SK-N-DZ (cell line): ENCODE measurements at regions not wholly inside any gene's neighbourhood (a gene's known extent, or its start where the extent isn't known, plus 50 kb on each side); places are given as distances from the start of the nearest gene placed in this dataset.
"Not testable (repeated sequence)": the region's sequence is repeated elsewhere in the genome, so short reads cannot be mapped to it uniquely, and the experiment has no call there.

Experiments used
- DNase-seq: peaks from one replicate; pipeline ENCODE4 v3.0.0-alpha.2; 2015; ENCODE audit warnings: low spot score

- DNase-seq: no peak
Observed at GRCh38 chr9:74331607-74332006, 165.5 kb upstream of the RORB start.

GRCh38 chr9:74333384-74334032, 163.6 kb upstream of the RORB start:
- DNase-seq: peak; percentile 47

- DNase-seq: peak; percentile 63
Observed at GRCh38 chr9:74334271-74334670, 162.9 kb upstream of the RORB start.

DNA sequence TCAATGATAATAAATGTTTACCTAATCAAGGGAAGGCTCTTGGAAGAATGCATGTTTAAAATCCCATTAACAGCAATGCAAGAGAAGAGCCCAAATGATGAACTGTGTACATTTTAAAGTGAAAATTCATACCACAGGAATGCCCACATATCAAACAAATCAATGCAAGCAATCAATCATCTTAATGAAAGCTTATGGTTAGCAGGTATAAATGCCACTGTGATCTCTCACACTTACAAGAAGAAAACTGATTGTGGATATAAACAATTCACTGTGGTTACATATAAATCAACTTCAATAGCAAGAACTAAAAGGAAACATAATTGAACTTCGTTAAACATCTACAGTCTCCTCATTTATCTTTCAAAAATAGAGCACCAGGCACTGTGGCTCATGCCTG, 161.0 kb upstream of the RORB start:
- no peak for DNase-seq

GRCh38 chr9:74348777-74349176, 148.4 kb upstream of the RORB start:
- no peak for DNase-seq

- no peak for DNase-seq
Observed at GRCh38 chr9:74355107-74355506, 142.0 kb upstream of the RORB start.

- DNase-seq: no peak
Observed at GRCh38 chr9:74357577-74357976, 139.6 kb upstream of the RORB start.

DNA sequence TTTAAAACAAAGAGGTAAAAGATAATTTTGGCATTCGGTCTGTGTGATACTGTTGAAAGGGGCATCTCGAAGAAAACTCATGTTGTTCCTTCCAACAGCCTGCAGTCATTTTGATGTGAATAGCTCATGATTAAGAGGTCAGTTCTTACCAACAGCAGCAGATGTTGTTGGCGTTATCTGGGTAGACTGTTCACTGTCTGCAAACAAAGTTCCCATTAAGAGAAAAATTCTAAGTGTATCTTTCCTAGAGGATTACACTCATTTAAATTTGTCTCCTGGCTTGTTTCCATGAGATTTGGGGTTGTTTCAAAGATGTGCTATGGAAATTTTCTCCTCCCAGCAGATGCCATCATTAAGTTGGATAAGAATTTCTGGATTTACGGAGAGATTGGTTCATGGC, 138.2 kb upstream of the RORB start:
- no peak for DNase-seq

DNA sequence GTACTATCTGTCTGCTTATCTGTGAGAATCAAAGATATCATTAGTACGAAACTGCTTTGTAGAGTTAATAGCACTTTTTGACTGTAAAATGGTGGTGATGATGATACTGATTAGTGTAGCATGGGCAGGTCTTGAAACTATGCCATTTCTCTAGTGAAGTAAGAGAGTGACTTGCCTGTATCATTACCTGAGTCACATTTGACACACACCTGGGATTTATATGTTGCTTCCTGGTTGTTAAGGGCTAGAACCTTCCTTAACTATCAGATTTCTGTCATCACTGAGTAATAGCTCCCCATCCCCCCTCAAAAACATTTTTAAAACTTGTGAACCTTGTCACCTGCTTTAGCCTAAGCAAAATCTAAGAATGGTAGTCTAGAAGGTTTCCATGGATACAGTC, 135.6 kb upstream of the RORB start:
- DNase-seq: no peak

DNA sequence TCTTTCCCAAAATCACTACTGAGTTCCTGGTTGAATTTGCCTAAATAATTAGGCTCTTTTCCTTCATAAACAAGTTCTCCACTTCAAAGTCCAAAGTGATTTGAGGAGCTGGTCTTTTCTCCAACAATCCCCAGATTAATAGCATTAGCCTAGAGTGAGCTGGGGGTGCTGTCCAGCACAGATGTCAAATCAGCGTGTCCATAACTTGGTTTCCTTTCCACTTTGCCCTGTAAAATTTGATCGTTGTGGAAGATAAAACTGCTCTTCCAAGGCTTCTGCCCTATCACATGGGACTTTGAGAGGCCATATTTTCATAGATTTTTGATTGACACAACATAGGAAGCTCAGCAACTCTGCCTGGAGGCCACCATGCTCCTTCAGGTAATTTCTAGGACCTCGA, 134.7 kb upstream of the RORB start:
- peak; percentile 78 for DNase-seq

- no peak for DNase-seq
Observed at GRCh38 chr9:74366111-74366510, 131.0 kb upstream of the RORB start.

DNA sequence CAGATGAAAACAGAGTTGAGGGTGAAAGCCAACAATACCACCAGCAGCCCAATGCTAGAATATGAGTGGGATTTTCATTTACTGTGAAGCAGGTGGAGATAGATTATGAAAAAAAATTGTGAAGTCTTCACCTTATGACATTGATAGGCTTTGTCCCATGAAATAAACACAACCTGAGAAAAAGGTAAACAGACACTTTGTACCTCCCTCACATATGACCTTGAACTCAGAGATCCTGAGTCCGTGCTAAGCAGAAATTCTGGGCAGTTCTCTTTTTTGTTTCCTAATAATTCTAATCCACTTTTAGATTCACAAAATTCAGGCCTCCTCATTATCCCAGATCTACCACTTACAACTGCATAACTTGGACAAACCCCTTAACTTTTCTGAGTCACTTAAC, 127.3 kb upstream of the RORB start:
- no peak for DNase-seq

DNA sequence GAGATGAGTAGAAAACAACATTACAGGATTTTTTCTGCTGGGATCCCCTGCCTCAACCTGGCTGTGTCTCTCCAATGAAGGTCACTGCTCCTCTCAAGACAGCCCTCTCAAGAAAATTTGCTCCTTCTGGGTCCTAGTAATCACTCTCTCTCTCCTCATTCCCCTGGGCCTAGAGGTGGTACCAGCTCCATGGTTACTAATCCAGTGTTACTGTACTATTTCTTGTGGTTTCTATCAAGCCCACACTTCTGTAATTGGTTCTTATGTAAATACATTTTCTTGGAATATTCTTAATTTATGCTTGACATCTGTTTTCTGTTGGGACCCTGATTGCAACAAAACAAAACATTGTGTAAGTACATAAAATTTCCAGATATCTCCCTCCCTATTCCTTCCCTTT, 123.8 kb upstream of the RORB start:
- DNase-seq: no peak

- DNase-seq: peak; percentile 62
Observed at GRCh38 chr9:74379718-74380117, 117.4 kb upstream of the RORB start.

GRCh38 chr9:74391816-74392215, 105.3 kb upstream of the RORB start:
- DNase-seq: no peak

DNA sequence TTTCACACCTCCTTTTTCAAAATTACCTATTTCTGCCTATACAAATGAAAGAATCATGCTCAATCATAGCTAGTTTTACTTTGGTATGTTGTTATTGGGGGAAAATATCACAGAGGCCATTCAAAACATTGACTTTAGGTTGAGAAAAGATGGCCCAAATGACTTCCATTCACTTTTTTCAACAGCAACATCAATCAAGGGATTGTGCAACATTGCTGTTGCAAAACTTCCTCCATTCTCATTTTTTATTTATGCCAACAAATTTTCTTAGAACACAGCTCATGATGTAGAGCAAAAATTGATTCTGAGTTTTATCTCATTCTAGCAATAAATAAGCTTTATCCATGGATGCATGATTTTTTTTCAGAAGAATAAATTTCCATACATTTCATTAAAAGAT, 93.6 kb upstream of the RORB start:
- no peak for DNase-seq

DNA sequence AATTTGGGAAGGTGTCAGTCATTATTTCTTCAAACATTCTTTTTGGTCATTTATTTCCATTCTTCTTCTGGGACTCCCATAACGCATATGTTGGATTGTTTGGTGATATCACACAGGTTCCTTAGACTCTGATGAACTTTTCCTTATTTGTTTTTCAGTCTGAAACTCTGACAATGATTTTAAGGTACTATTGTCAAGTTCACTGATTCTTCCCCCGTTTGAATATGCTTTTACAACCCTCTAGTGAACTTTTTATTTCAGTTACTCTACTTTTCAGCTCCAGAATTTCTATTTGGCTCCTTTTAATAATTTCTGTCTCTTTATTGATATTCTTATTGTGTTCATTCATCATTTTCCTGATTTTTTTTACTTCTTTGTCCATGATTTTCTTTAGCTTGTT, 92.5 kb upstream of the RORB start:
- DNase-seq: no peak

DNA sequence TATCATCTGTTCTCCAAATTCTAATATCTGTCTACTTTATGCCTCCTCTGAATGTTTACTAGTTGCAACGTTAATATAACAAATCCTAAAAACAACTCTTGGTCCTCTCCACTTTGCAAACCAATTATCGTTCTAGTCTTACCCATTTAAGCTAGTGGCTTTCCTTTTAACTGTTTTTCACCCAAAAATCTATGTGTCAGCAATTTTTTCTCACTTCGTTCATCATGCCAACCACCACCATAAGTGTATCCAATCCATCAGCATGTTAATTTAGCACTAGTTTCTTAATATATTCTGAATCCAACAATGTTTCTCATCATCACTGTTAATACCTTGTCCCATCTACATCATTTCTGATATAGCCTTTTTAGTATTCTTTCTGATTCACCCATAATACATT, 90.0 kb upstream of the RORB start:
- DNase-seq: no peak

GRCh38 chr9:74412236-74412979, 84.7 kb upstream of the RORB start:
- DNase-seq: no peak

DNA sequence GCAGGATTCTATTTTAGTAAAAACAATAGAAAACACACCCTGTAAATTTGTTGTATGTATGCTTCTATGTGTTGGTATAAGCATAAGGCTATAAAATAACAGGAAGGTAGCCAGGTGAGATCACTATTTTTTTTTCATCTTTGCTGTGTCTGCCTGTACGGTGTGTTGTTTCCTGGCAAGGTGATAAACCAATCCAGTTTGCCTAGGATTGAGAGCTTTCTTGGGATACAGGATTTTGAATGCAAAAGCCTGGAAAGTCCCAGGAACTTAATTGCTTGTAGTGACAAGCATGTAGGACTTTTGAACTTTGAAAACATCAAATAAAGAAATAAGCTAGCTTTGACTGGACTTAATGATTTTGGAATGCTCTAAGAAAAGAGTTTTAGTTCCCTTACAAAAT, 83.3 kb upstream of the RORB start:
- no peak for DNase-seq

DNA sequence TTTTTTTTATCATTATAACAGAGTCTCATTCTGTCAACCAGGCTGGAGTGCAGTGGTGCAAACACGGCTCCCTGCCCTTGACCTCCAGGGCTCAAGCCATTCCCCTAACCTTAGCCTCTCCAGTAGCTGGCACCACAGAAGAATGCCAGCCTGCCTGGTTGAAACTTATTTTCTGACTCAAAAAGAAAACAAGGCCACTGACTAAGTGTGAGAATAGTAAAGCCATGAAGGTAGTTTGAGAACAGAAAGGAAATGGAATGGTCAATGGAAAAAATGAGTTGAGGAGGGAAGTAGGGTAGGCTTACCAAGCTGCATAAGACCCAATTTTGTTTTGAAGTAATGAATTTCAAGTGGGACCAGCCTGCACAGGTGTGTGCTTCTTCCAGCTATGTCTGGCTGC, 82.8 kb upstream of the RORB start:
- no peak for DNase-seq

DNA sequence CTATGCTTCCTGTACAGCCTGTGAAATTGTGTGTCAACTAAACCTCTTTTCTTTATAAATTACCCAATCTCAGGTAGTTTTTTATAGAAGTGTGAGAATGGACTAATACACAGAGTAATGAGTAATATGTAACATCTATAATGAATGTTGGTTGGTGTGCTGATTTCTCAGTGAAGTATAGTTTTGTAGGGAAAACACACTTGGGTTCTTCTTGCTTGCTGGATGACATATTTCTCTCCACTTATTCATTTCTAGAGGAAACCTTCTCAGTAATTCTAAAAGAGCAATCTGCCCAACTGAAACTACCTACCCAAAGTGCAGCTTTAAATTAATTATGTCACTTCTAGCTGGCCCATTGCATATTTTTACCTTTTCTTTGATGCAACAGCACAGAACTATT, 81.1 kb upstream of the RORB start:
- DNase-seq: no peak

GRCh38 chr9:74424488-74424887, 72.6 kb upstream of the RORB start:
- DNase-seq: not testable (repeated sequence)

DNA sequence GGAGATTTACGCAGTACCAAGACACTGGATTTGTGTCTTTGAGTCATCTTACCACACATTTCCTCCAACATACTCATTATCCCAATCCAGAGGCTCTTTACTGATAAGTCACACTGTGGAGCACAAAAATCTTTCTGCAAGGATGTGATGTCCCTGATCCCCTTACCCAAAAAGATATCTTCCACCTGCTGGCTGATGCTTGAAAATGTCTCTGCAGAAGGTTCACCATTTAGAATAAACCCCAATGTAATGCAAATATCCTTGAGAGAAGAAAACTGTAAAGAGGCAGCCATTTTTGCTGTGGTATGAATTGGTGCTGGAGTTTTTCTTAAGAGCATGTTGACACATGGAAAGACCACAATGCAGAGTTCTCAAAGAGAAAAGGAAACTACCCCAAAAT, 65.7 kb upstream of the RORB start:
- DNase-seq: peak; percentile 11
